ENCODE measurements at regions not wholly inside any gene's neighbourhood (a gene's known extent, or its start where the extent isn't known, plus 50 kb on each side); places are given as distances from the start of the nearest gene placed in this dataset.

GRCh38 chr3:162376761-162377160 lies 880.2 kb downstream of the OTOL1 start:
- no peak overlapping the region for H3K27ac ChIP-seq (ENCODE audit: low read depth in 1 of 2, low read length in 2 of 2)
- POLR2A ChIA-PET: no interaction called here
- TF ChIP-seq, protein P1, sequence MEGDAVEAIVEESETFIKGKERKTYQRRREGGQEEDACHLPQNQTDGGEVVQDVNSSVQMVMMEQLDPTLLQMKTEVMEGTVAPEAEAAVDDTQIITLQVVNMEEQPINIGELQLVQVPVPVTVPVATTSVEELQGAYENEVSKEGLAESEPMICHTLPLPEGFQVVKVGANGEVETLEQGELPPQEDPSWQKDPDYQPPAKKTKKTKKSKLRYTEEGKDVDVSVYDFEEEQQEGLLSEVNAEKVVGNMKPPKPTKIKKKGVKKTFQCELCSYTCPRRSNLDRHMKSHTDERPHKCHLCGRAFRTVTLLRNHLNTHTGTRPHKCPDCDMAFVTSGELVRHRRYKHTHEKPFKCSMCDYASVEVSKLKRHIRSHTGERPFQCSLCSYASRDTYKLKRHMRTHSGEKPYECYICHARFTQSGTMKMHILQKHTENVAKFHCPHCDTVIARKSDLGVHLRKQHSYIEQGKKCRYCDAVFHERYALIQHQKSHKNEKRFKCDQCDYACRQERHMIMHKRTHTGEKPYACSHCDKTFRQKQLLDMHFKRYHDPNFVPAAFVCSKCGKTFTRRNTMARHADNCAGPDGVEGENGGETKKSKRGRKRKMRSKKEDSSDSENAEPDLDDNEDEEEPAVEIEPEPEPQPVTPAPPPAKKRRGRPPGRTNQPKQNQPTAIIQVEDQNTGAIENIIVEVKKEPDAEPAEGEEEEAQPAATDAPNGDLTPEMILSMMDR (IDR thresholded peaks at IDR 0.05): no peak
- DNase-seq (no peak), ATAC-seq (ENCODE audit: poor library complexity) (no peak)
- Mint-ChIP-seq H3K9me3 (no peaks in the 10 kb centered on the region), H3K27ac (no peak overlapping the region), H3K36me3 (ENCODE audit: low read depth) (no peaks in the 10 kb centered on the region), H3K4me3 (no peak overlapping the region), H3K4me1 (ENCODE audit: low read depth) (no peaks in the 10 kb centered on the region), H3K27me3 (no peaks in the 10 kb centered on the region)
- no peaks in the 10 kb centered on the region for H3K36me3 ChIP-seq (ENCODE audit: insufficient read depth, low read length)
- H3K9me3 ChIP-seq (ENCODE audit: control insufficient read depth in 1 of 2, insufficient read depth in 1 of 2, low read length in 2 of 2): no peaks in the 10 kb centered on the region
- no peaks in the 10 kb centered on the region for H3K27me3 ChIP-seq (ENCODE audit: control insufficient read depth in 1 of 2, insufficient read depth in 2 of 2, low read length in 2 of 2)
- CTCF ChIA-PET: no interaction called here
- no peak overlapping the region for H3K4me3 ChIP-seq (ENCODE audit: low read length)
- intact Hi-C loops (cut with DNase I, micrococcal nuclease): no loop called here
- H3K4me1 ChIP-seq (ENCODE audit: insufficient read depth, low read length): no peaks in the 10 kb centered on the region

GRCh38 chr3:162377608-162378007 lies 881.0 kb downstream of the OTOL1 start:
- Histone ChIP-seq H3K27me3 (ENCODE audit: control insufficient read depth in 1 of 2, insufficient read depth in 2 of 2, low read length in 2 of 2) (no peaks in the 10 kb centered on the region), H3K36me3 (ENCODE audit: insufficient read depth, low read length) (no peaks in the 10 kb centered on the region), H3K4me1 (ENCODE audit: insufficient read depth, low read length) (no peaks in the 10 kb centered on the region), H3K27ac (ENCODE audit: low read depth in 1 of 2, low read length in 2 of 2) (no peak overlapping the region), H3K9me3 (ENCODE audit: control insufficient read depth in 1 of 2, insufficient read depth in 1 of 2, low read length in 2 of 2) (no peaks in the 10 kb centered on the region), H3K4me3 (ENCODE audit: low read length) (no peak overlapping the region)
- DNase-seq (no peak), ATAC-seq (ENCODE audit: poor library complexity) (no peak)
- intact Hi-C loops (cut with DNase I, micrococcal nuclease): no loop called here
- no peaks in the 10 kb centered on the region for H3K9me3 Mint-ChIP-seq
- TF ChIP-seq, protein P1 (IDR thresholded peaks at IDR 0.05): no peak
- no peaks in the 10 kb centered on the region for H3K36me3 Mint-ChIP-seq (ENCODE audit: low read depth)
- H3K4me3 Mint-ChIP-seq: no peak overlapping the region
- no peaks in the 10 kb centered on the region for H3K27me3 Mint-ChIP-seq
- H3K4me1 Mint-ChIP-seq (ENCODE audit: low read depth): no peaks in the 10 kb centered on the region
- ChIA-PET CTCF (no interaction called here), POLR2A (no interaction called here)
- no peak overlapping the region for H3K27ac Mint-ChIP-seq

DNA sequence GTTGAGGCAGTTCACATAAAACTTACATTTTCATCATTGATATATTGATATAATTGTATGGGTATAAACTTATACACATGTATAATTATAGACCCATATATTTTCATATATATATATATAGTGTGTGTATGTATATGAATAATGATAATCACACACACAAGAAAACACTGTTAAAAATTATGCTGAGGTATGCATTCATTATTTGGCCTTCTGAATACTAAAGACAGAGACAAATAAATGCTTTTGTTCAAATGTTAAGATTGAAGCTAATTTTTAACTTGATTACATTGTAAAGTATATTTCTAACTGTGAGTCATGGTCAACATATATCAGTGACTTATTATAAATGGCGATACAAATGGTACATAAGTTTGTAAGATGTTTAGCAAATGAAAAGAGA lies 888.8 kb downstream of the OTOL1 start:
- ChIA-PET POLR2A (no interaction called here), CTCF (no interaction called here)
- no peaks in the 10 kb centered on the region for H3K36me3 Mint-ChIP-seq (ENCODE audit: low read depth)
- intact Hi-C loops (cut with DNase I, micrococcal nuclease): no loop called here
- Histone ChIP-seq H3K36me3 (ENCODE audit: insufficient read depth, low read length) (no peaks in the 10 kb centered on the region), H3K9me3 (ENCODE audit: control insufficient read depth in 1 of 2, insufficient read depth in 1 of 2, low read length in 2 of 2) (no peaks in the 10 kb centered on the region), H3K4me3 (ENCODE audit: low read length) (no peak overlapping the region), H3K27me3 (ENCODE audit: control insufficient read depth in 1 of 2, insufficient read depth in 2 of 2, low read length in 2 of 2) (no peaks in the 10 kb centered on the region), H3K4me1 (ENCODE audit: insufficient read depth, low read length) (no peaks in the 10 kb centered on the region), H3K27ac (ENCODE audit: low read depth in 1 of 2, low read length in 2 of 2) (no peak overlapping the region)
- H3K4me3 Mint-ChIP-seq: no peak overlapping the region
- H3K4me1 Mint-ChIP-seq (ENCODE audit: low read depth): no peaks in the 10 kb centered on the region
- ATAC-seq (ENCODE audit: poor library complexity) (no peak), DNase-seq (no peak)
- H3K27me3 Mint-ChIP-seq: no peaks in the 10 kb centered on the region
- TF ChIP-seq, protein P1 (IDR thresholded peaks at IDR 0.05): no peak
- H3K27ac Mint-ChIP-seq: no peak overlapping the region
- H3K9me3 Mint-ChIP-seq: peaks cover 9% of the 10 kb centered on the region

Data from CD4-positive, alpha-beta T cell (primary cell).